Non-pigmented ciliary epithelial cell (primary cell): ENCODE measurements at regions not wholly inside any gene's neighbourhood (a gene's known extent, or its start where the extent isn't known, plus 50 kb on each side); places are given as distances from the start of the nearest gene placed in this dataset.
"Not testable (repeated sequence)": the region's sequence is repeated elsewhere in the genome, so short reads cannot be mapped to it uniquely, and the experiment has no call there.

Source experiments
- DNase-seq: peaks from one replicate; pipeline ENCODE4 v3.0.0-alpha.2; 2010; ENCODE audit warnings: low read depth

DNA sequence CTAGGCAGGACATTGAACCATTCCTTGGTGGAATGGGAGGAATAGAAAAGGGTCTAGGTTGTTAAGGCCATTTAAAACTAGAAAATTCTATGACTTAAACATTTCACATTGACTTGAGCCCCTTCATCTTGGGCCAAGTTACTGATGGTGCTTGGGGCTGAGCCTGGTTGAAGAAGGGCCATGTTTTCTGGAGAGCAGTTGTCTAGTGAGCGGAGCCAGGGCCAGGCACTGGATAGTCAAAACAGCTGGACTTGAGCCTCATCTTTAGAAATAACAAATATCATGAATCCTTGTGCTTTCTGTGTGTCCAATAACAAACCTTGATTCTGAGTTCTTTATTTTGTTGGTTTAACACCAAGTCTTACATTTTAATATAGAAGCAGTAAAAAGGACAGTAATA, 134.6 kb upstream of the TCF21 start:
- no peak for DNase-seq

- no peak for DNase-seq
These were observed 132.7 kb upstream of the TCF21 start for GRCh38 chr6:133756078-133756695.

GRCh38 chr6:133757335-133757734, 131.6 kb upstream of the TCF21 start:
- DNase-seq: no peak

- DNase-seq: no peak
These were observed 130.0 kb upstream of the TCF21 start for GRCh38 chr6:133758815-133759335.

DNA sequence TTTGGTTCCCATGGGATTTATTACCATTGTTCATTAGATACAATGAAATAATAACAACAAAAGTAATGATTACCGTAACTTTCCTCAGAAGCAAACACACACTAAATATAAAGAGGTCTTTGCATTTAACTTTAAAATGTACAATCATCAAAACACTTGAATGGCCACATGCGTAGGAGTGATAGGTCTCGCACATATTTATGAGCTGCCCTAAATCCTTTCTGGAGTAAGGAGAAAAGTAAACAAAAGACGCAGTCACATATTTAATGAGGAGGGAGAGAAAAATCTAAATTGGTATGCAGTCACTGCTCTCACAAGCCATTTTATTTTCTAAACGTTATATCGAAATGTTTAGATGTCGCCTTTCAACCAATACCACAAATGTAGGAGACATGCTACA, 129.4 kb upstream of the TCF21 start:
- no peak for DNase-seq

DNA sequence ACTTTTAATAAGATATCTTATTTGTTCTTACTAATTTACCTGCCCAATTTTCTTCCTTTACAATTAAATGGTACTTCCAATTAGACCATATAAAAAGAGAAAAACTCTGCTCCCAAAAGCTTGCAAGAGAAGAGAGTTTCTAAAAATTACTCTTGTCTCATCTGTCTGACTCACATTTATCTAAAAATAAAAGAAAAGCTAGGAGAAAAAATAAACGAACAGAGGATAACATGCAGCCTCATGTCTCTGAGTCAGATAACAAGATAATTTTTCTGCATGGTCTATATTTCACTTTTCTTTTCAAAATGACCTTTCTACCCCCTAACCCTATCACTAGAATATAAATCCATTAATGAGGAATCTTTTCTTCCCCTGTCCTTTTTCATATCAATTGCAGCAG, 127.2 kb upstream of the TCF21 start:
- no peak for DNase-seq

GRCh38 chr6:133764008-133764753, 124.7 kb upstream of the TCF21 start:
- no peak for DNase-seq

GRCh38 chr6:133764754-133765208, 124.1 kb upstream of the TCF21 start:
- no peak for DNase-seq

GRCh38 chr6:133767357-133767970, 121.4 kb upstream of the TCF21 start:
- DNase-seq: no peak

DNA sequence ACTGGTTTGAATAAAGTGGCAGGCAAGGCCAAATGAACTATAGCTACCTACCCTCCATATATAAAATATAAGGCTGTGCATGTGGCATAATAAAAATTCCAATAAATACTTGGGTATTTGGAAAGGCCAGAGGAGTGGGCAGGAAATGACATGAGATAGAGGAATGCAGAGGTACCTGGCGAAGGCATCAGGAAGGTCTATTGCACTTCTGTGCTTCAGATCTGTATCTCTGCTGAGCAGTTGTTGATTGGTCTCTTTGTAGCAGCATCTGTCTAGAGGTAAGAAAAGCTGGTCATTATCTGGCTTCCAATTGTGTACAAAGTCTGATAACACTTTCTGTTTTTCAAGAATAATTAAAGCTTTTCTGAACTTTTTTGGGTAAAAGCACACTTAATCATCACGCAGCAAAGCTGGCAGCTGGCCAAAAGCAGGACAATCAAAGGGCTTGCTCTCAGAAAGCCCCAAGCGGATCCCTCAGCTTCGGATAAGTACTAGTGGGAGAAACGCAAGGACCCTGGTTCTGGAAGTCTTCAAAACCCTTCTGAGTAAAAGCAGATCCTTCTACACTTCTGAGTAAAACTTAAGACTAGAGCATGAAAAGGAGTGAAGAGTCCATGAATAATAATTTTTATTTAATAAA, 120.1 kb upstream of the TCF21 start:
- no peak for DNase-seq

- DNase-seq: no peak
These were observed 119.5 kb upstream of the TCF21 start for GRCh38 chr6:133769463-133769862.

DNA sequence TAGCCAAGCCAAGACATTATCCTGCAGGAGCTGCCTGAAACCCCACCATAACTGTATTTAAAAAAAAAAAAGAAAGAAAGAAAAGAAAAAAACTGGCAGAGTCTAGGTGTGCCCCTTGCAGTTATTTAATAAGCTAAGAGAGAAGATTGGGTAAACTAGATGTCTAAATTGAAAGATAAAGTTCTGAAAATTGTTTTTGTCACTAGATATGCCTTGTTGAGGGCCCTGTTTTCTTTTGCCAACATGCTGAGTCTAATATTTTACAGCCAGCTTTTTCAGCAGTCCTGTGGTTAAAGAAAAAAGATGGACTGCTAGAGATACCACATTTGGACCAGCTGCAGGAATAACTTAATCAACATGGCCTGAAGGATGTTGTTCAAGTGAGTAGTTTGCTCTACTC, 116.3 kb upstream of the TCF21 start:
- DNase-seq: no peak

- DNase-seq: no peak
These were observed 115.1 kb upstream of the TCF21 start for GRCh38 chr6:133773776-133774175.

DNA sequence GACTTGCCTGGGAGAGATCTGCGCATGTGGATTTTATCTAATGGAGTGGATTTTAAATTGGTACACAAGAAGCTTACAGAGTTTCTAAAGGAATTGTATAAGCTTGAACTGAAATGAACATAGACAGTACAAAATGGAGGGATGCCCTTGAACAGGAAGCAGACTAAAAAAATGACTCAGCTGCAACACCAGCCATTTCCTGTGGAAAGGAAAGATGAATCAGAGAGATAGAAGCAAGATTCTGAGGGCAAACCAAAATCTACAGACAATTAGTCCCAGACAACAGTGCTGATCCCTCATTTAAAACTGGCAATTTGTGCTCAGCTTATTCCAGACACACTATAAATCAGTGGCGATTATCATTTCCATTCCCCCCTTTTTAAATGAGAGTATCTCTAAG, 114.6 kb upstream of the TCF21 start:
- no peak for DNase-seq

GRCh38 chr6:133778414-133779130, 110.3 kb upstream of the TCF21 start:
- DNase-seq: peak; percentile 86

DNA sequence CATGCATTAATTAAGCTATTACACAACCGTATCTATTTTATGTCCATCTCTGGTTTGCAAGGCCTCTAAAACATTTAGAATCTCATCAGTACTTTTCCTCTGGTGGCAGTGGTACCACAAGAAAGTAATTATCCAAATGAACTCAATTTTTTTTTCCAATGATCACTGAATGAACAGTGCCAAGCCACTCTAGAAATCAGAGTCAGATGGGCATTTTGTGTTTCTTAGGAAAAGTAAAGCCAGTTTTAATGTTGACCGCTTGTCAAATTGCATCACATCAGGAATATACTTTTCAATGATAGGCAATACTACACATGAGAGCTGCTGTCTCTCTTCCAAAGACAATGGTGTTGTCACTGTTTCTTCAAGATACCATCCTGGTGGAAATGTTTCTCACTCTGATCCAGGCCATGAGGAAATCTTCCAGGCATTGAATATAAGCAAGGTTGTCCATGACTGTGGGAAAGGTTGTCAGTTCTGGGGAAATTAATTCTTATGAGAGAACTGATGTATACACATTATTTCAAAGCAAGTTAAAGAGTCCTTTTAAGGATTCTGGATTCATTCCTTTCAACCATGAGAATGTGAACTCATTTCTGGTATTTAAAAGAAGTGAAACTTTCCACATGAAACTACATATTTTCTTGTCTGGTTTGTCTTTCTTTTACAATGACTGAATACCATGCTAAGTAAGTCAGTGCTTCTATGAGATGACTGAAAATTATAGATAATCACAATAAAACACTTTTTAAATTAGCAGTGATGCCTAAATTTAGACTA, 108.8 kb upstream of the TCF21 start:
- no peak for DNase-seq

DNA sequence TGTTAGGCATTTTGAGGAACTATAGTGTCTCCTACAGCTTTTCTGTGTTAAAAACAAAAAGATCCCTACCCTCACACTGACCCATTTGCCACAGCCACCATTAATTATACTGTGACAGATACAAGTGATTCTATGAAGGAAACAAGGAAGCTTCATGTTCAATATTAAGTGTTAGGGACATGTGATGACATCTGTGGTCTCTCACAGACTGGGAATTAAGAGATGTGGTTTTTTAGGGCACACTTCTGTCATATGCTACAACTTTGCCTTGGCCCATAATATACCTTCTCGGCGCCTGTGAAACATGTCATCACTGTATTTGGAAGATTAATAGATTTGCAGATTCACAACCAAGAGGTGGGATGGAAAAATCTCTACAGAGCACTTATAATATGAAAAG, 102.9 kb upstream of the TCF21 start:
- no peak for DNase-seq

GRCh38 chr6:133787122-133787521, 101.8 kb upstream of the TCF21 start:
- no peak for DNase-seq

- DNase-seq: no peak
These were observed 100.9 kb upstream of the TCF21 start for GRCh38 chr6:133787859-133788505.

- DNase-seq: no peak
These were observed 100.4 kb upstream of the TCF21 start for GRCh38 chr6:133788556-133788955.

- not testable (repeated sequence) for DNase-seq
These were observed 99.5 kb upstream of the TCF21 start for GRCh38 chr6:133789449-133789848.
